ENCODE measurements at regions not wholly inside any gene's neighbourhood (a gene's known extent, or its start where the extent isn't known, plus 50 kb on each side); places are given as distances from the start of the nearest gene placed in this dataset.
"Not testable (repeated sequence)": the region's sequence is repeated elsewhere in the genome, so short reads cannot be mapped to it uniquely, and the experiment has no call there.

DNA sequence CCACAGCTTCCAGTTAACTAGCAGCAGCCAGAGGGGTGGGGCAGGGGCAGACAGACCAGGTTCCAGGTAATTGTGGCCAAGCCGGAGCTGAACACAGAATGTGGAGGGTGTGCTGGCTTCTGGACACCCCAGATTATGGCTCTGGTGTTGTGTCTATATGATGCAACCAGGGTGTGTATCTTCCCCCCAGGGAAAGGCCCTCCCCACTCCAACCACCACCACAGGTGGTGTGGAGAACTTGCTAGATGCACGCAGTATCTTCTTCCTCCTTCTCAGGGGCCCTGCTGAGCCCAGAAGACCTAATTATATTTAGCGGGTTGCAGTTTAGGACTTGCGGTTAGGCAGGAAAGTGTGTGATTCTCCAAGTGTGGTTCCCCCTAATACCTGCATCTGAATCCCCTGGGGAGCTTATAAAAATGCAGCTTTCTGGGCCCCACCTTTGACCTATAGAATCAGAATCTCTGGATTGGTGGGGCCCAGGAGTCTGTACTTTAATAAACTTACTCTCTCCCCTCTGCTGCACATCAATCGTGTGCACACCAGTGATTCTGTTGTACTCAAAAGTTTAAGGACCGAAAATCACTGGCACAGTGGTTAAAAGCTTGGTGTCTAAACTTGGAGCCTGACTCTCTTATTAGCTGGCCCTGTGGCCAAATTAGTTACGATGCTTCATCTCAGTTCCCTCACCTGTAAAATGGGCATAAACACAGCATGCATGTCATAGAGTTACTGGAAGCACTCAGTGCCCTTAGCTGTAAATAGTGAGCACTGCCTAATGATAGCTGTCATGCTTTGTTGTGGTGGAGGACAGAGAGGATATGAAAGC, 379.1 kb upstream of the PROK2 start:
- DNase-seq = no peak

- DNase-seq = no peak
These were observed 377.8 kb upstream of the PROK2 start for GRCh38 chr3:72162649-72163184.

- peak; percentile 54 for DNase-seq
These were observed 377.1 kb upstream of the PROK2 start for GRCh38 chr3:72161881-72162595.

- DNase-seq = not testable (repeated sequence)
These were observed 376.3 kb upstream of the PROK2 start for GRCh38 chr3:72161285-72161684.

DNA sequence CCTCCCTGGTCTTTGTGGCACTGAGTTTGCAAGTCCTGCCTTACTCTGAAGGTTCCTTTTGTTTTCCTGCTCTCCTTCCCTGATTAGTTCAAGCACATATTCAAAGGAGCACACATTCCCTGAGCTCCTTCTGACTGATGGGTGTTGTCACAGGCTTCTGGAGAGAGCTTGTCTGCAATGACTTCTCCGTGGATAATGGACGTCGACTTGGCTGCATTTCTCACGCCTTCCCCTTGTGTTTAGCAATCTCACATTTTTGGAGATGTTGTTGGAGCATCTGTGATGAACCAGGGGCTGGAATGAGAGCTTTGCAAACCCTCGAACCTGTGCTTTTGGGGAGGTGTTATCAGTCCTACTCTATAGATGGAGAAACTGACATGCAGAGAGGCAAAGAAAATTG, 375.4 kb upstream of the PROK2 start:
- DNase-seq = peak; percentile 13

GRCh38 chr3:72159487-72159886, 374.5 kb upstream of the PROK2 start:
- DNase-seq = no peak

- no peak for DNase-seq
These were observed 373.8 kb upstream of the PROK2 start for GRCh38 chr3:72158639-72159326.

- no peak for DNase-seq
These were observed 373.0 kb upstream of the PROK2 start for GRCh38 chr3:72157748-72158638.

GRCh38 chr3:72155391-72156064, 370.6 kb upstream of the PROK2 start:
- DNase-seq = peak; percentile 99

DNA sequence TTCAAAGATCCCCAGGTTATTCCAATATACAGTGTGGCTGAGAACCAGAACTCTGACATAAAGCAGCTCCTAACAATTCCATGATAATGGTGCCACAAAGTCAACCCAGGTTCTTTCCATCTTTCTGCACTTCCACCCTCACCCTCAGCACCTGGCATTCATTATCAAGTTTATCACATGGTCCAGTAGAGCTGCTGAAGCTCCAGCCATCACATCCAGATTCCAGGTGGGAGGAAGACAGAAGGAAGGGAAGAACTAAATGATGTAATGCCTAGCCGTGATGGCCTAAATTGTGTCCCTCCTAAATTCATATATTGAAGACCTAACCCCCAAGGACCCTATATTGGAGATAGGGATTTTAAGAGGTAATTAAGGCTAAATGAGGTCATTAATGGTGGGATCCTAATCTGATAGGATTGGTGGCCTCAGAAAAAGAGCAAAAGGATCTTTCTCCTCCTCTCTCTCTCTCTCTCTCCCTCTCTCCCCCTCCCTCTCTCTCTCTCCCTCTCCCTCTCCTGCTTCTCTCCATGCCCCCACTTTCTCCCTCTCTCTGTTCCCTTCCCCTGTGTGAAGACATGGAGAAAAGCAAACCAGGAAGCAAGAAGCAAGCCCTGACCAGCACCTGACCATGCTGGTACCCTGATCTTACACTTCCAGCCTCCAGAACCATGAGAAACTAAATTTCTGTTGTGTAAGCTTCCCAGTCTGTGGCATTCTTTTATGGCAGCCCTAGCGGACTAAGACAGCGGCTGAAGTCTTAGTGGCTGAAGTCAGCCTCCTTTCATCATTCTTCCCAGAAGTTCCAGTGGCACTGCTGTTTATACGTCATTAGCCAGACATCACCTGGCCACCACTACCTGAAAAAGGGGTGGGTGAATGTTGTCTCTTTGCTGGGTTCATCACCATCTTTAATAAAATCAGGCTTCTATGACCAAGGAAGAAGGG, 369.7 kb upstream of the PROK2 start:
- peak; percentile 49 for DNase-seq

- no peak for DNase-seq
These were observed 368.7 kb upstream of the PROK2 start for GRCh38 chr3:72153477-72154314.

- peak; percentile 80 for DNase-seq
These were observed 367.9 kb upstream of the PROK2 start for GRCh38 chr3:72152551-72153476.

- DNase-seq = no peak
These were observed 366.7 kb upstream of the PROK2 start for GRCh38 chr3:72151465-72152238.

DNA sequence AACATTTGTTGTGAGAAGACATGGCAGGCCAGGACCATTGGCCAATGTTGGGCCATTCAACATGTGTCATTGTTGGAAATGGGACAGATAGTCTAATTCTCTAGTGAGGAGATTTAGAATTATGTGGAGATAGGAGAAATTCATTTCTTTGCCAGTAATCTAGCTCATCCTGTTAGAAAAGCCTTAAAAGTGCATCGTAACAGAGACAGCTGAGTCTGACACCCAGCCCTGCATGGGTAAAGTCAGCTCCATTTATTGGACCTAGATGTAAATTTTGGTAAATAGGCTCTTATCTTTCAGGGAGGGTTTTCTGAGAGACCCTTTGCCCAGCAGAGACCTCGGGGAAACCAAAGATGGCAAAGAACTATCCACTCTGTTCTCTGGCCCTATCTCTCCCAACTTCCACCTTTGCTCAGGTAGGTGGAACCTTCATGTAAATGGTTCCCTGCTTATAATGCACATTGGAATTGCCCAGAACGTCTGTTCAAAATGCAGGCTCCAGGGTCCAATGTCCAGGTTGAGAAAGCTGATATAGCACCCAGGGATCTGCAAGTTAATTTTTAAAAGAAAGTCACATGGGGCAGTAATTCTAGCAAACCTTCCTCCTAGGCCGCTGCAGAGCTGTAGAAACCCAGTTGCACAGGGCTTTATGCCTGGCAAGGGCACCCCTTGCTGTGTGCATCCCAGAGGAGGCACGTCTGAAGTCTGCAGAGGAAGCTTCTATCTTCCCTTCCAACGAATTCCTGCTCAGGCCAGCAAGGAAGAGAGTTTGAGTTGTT, 365.9 kb upstream of the PROK2 start:
- DNase-seq = no peak

GRCh38 chr3:72149645-72150300, 364.8 kb upstream of the PROK2 start:
- no peak for DNase-seq

- no peak for DNase-seq
These were observed 362.7 kb upstream of the PROK2 start for GRCh38 chr3:72147600-72147999.
